Adrenal gland (tissue), 9 donors: ENCODE measurements at regions not wholly inside any gene's neighbourhood (a gene's known extent, or its start where the extent isn't known, plus 50 kb on each side); places are given as distances from the start of the nearest gene placed in this dataset.

ENCODE experiments used
- DNase-seq, 7 donors: peaks; one replicate each; pipeline ENCODE4 v3.0.0-alpha.2; 2019 to 2020
- H3K27ac ChIP-seq, 5 donors: fragments of 200-600 bp; sonication (generic) in 4 of 5; 1 replicate in 3 of 5; 2 replicates in 2 of 5; pipeline versions ENCODE4 v1.5.1 to v1.8.0; 2016 to 2020; ENCODE audit warnings: mild to moderate bottlenecking in 1 of 5
- H3K27me3 ChIP-seq: fragments of 200-600 bp; 2 replicates; pipeline ENCODE4 v1.8.0; 2021
- H3K36me3 ChIP-seq, 2 donors: fragments of 200-600 bp; replicated peaks in 1 of 2; 1 replicate in 1 of 2; 2 replicates in 1 of 2; pipeline versions ENCODE4 v1.5.1 to v1.8.0; 2018 to 2022
- H3K4me1 ChIP-seq, 2 donors: fragments of 200-600 bp; replicated peaks in 1 of 2; 1 replicate in 1 of 2; 2 replicates in 1 of 2; pipeline versions ENCODE4 v1.5.1 to v1.8.0; 2018 to 2021
- H3K4me3 ChIP-seq, 4 donors: fragments of 200-600 bp; sonication (generic) in 3 of 4; one replicate each; pipeline ENCODE4 v1.5.1; 2016 to 2018
- H3K9me3 ChIP-seq, 3 donors: fragments of 200-600 bp; sonication (generic) in 1 of 3; replicated peaks in 1 of 3; 1 replicate in 2 of 3; 2 replicates in 1 of 3; pipeline versions ENCODE4 v1.5.1 to v1.8.0; 2016 to 2021
- CTCF ChIP-seq, 6 experiments: fragments of 450-650 bp in 4 of 6; fragments of 200-600 bp in 2 of 6; sonication (generic) in 1 of 6; IDR thresholded peaks; 1 replicate in 5 of 6; 2 replicates in 1 of 6; pipeline versions ENCODE4 v1.5.1 to v1.8.0; 2016 to 2021; ENCODE audit warnings: antibody characterized with exemption in 6 of 6, mild to moderate bottlenecking in 2 of 6, moderate library complexity in 1 of 6
- POLR2A ChIP-seq, 2 donors: fragments of 450-650 bp; IDR thresholded peaks; one replicate each; pipeline ENCODE4 v1.6.1; 2017; ENCODE audit warnings: antibody characterized with exemption in 2 of 2, mild to moderate bottlenecking in 2 of 2, moderate library complexity in 1 of 2
- WGBS, 4 donors: extraction: QIAGEN DNeasy Blood & Tissue Kit in 2 of 4; methylation state at CpG; one replicate each; pipeline versions ENCODE4 v1.1.5 to v1.1.7; 2013 to 2017; 5-methylcytosine and 5-hydroxymethylcytosine counted together
- intact Hi-C, 2 donors: fragments of 100-400 bp; cut with DNase I; formaldehyde crosslinking; loops; one replicate each; pipeline versions ENCODE4 v1.14.1 to v1.15.0; 2022 to 2023
- donor health status: healthy with polysubstance abuse.
- donor health status: Bipolar disorder and iron deficiency.
- donor health status: DM: yes; HTN: yes; CAD: no.
- donor health status: DM: no; HTN: no; CAD: no.
- donor health status: DM: no; HTN: no; CAD: no.

GRCh38 chr6:164929408-164929977, 379.9 kb downstream of the C6orf118 start:
- 54 to 82% (median 72%) methylated on average over 13 of the region's 13 CpGs for WGBS, 4 donors
- no peak for TF ChIP-seq CTCF (IDR thresholded peaks at IDR 0.05)
- TF ChIP-seq POLR2A (IDR thresholded peaks at IDR 0.05), result no peak
- peak in 1 of 7 donors; percentile 8 for DNase-seq
- Histone ChIP-seq H3K27me3 (peaks cover 6% of the 10 kb centered on the region), H3K9me3 (no peaks in the 10 kb centered on the region), H3K4me1 (no peaks in the 10 kb centered on the region), H3K36me3 (no peaks in the 10 kb centered on the region), H3K4me3 (no peak overlapping the region), H3K27ac (no peak overlapping the region)
- intact Hi-C loops, result no loop called here

- H3K4me3 ChIP-seq, result no peak overlapping the region
- intact Hi-C loops, result no loop called here
Observed at GRCh38 chr6:164928728-164929407, 380.5 kb downstream of the C6orf118 start.

DNA sequence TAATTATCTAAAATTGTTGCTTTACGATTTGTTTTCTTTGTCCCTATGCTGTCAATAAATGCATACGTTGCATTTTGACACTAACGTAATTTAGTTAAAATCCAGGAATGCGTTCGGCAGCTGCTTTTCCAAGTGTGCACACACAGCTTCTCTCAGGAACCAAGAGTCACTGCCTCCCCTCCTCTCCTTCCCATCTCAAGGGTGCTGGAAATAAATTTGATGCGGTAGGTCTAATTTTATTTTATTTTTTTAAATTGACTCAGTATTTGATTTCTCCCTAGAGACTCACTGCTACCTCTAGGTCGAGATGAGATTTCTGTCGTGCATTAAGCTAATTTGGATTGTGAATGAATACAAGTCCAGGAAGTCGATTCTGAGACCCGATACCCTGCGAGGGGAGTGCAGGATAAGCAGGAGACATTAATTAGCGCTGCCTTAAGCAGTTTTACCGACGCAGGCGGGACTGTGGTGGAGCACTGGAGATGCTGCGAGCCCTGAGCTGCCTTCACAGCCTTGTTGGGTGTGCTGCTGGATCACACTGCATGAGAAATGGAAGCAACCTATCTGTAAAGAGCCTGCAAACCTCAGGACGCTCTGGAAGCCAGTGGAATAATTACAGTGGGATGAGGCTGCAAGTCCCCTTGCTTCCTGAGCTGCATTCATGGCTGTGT, 381.2 kb downstream of the C6orf118 start:
- H3K4me3 ChIP-seq, result no peak overlapping the region
- H3K4me1 ChIP-seq, result no peaks in the 10 kb centered on the region
- DNase-seq, result no peak
- H3K36me3 ChIP-seq, result no peaks in the 10 kb centered on the region
- no peaks in the 10 kb centered on the region for H3K9me3 ChIP-seq
- intact Hi-C loops, result no loop called here
- no peak for TF ChIP-seq POLR2A (IDR thresholded peaks at IDR 0.05)
- TF ChIP-seq CTCF (IDR thresholded peaks at IDR 0.05), result no peak
- H3K27ac ChIP-seq, result no peak overlapping the region
- WGBS, 4 donors, result 54 to 69% (median 65%) methylated on average over 17 of the region's 17 CpGs
- H3K27me3 ChIP-seq, result peaks cover 6% of the 10 kb centered on the region

More at GRCh38 chr6:164928728-164929407, 380.5 kb downstream of the C6orf118 start:
- Histone ChIP-seq H3K27me3 (peaks cover 6% of the 10 kb centered on the region), H3K36me3 (no peaks in the 10 kb centered on the region), H3K9me3 (no peaks in the 10 kb centered on the region), H3K27ac (no peak overlapping the region), H3K4me1 (no peaks in the 10 kb centered on the region)
- WGBS, 4 donors, result 57 to 77% (median 63%) methylated on average over 8 of the region's 8 CpGs
- TF ChIP-seq POLR2A (IDR thresholded peaks at IDR 0.05) (no peak), CTCF (IDR thresholded peaks at IDR 0.05) (no peak)
- no peak for DNase-seq

- no peak overlapping the region for H3K4me3 ChIP-seq
- H3K27ac ChIP-seq, result no peak overlapping the region
- intact Hi-C loops, result no loop called here
- peaks cover 6% of the 10 kb centered on the region for H3K27me3 ChIP-seq
- TF ChIP-seq CTCF (IDR thresholded peaks at IDR 0.05), result peak; percentile 79 to 98 (median 89)
- no peak for TF ChIP-seq POLR2A (IDR thresholded peaks at IDR 0.05)
- no peaks in the 10 kb centered on the region for H3K4me1 ChIP-seq
- no peaks in the 10 kb centered on the region for H3K9me3 ChIP-seq
- WGBS, 4 donors, result 13 to 15% (median 14%) methylated on average over 17 of the region's 17 CpGs
- DNase-seq, result peak; percentile 35 to 81 (median 68)
- H3K36me3 ChIP-seq, result no peaks in the 10 kb centered on the region
Observed at GRCh38 chr6:164927288-164928056, 381.9 kb downstream of the C6orf118 start.
